Astrocyte of the cerebellum (primary cell): ENCODE measurements at regions not wholly inside any gene's neighbourhood (a gene's known extent, or its start where the extent isn't known, plus 50 kb on each side); places are given as distances from the start of the nearest gene placed in this dataset.

Experiments
- DNase-seq: peaks from one replicate; pipeline ENCODE4 v3.0.0-alpha.2; 2011; ENCODE audit warnings: low read depth
- H3K4me3 ChIP-seq: 2 replicates; pipeline ENCODE4 v1.5.1; 2011; ENCODE audit warnings: mild to moderate bottlenecking, low read depth, low read length, moderate library complexity
- in situ Hi-C: cut with HindIII; loops from 2 replicates; pipeline ENCODE4 v1.10.0; 2017; ENCODE audit warnings: low sequenced_read_pairs
- TF ChIP-seq, protein P1 (sequence below): IDR thresholded peaks from 2 replicates; pipeline ENCODE4 v1.5.1; 2012; ENCODE audit warnings: low read length, low read depth, moderate library complexity, mild to moderate bottlenecking; ENCODE audit errors: missing control alignments

DNA sequence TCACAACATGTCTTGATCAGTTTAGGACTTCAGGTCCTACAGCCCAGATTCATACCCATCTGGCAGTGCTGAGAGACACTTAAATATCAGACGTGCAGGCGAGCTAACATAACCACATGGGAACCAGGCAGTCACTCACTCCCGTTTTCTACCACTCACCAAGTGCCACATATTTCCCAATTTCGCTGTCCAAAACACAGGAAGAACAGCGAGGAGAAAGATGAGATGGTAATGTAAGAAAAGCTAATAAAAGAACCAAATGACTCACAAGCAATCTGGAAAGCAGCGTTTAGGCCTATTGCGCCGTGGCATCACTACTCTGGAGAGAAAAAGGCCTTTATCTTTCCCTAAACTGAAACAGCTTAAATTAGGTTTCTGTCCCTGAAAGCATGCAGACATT lies 647.8 kb upstream of the SLC39A10 start:
- DNase-seq: no peak
- no peak overlapping the region for H3K4me3 ChIP-seq
- TF ChIP-seq, protein P1, sequence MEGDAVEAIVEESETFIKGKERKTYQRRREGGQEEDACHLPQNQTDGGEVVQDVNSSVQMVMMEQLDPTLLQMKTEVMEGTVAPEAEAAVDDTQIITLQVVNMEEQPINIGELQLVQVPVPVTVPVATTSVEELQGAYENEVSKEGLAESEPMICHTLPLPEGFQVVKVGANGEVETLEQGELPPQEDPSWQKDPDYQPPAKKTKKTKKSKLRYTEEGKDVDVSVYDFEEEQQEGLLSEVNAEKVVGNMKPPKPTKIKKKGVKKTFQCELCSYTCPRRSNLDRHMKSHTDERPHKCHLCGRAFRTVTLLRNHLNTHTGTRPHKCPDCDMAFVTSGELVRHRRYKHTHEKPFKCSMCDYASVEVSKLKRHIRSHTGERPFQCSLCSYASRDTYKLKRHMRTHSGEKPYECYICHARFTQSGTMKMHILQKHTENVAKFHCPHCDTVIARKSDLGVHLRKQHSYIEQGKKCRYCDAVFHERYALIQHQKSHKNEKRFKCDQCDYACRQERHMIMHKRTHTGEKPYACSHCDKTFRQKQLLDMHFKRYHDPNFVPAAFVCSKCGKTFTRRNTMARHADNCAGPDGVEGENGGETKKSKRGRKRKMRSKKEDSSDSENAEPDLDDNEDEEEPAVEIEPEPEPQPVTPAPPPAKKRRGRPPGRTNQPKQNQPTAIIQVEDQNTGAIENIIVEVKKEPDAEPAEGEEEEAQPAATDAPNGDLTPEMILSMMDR: no peak
- in situ Hi-C loops: no loop called here

DNA sequence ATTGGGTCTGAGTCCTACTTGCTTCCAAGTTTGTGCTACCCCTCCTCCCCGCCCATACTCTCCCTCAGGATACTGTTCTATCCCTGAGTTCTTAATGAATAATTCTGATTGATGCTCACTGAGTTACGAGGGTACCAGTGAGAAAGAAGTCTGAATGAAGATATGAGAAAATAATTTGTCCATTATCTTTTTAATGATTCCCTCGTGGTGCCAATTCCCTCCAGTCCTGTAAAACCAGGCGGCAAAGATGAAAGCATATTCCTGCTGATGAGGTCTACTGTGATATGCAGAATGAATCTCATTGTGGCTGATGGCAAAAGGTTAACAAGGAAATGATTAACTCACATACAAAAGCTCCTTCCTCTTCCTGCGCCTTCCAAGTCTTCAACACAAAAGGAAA lies 650.2 kb upstream of the SLC39A10 start:
- TF ChIP-seq, protein P1: no peak
- no peak overlapping the region for H3K4me3 ChIP-seq
- DNase-seq: no peak
- in situ Hi-C loops: no loop called here

DNA sequence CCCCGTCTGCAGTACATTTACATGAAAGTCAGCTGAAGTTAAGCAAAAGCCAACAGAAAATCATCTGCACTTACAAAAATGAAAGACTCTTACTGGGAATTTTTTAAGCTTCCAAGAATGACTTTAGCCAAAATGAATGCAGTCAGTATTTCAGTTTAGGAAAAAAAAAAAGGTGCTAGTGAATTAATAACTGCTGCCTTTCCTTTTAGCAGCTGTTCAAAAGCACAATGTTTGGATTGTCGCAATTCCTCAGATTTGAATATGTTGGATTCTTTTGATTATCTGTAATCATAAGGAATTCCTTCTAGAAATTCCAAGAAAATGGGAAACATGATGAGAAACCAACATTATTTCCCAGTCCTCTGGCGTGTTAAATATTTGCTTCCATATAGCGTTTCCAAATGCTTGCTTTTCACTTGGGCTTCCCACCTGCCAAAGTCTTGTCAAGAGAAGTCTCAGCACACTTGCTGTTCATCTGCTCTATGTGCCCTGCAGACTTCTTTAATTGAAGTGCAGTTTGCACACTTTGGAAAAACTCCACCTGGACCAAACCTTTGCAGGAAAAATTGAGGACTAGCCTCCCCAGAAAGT lies 653.0 kb upstream of the SLC39A10 start:
- TF ChIP-seq, protein P1: no peak
- in situ Hi-C loops: no loop called here
- DNase-seq: no peak
- H3K4me3 ChIP-seq: no peak overlapping the region

DNA sequence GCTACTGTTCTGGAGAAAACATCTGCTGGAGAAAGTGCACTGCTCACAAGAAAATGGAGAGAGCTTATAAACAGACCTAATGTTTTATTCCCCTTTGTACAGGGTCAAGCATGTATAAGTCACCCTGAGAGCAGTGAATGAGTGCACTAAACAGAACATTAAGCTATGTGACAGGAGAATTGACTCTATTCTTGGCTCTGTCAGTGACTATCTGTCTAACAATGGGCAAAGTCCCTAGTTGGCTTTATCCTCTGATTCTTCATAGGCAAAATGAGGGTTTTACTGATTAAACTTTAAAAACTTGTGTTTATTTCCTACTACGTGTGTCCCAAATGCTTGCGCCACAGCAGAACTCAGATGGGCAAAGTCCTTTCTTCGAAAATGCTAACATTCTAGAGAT lies 655.1 kb upstream of the SLC39A10 start:
- TF ChIP-seq, protein P1: no peak
- in situ Hi-C loops: no loop called here
- DNase-seq: no peak
- H3K4me3 ChIP-seq: no peak overlapping the region

DNA sequence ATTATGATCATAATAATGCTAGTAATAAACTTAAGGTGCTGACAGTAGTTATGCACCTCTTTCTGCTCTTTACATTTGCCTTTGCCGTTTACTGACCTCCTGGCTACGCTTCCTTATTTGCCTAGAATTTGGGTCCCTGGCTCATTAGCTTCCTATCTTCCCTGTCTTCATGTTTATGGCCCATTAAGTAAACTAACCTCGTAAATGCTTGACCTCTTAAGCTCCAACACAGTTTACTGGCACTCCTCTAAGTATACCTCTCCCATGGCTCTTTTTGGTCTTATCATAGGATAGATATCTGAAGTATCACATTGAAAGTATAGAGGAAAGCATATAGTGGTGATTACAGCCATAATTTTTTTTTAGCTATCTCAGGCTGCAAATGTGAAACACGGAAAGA lies 657.3 kb upstream of the SLC39A10 start:
- in situ Hi-C loops: no loop called here
- DNase-seq: no peak
- TF ChIP-seq, protein P1: no peak
- H3K4me3 ChIP-seq: no peak overlapping the region

DNA sequence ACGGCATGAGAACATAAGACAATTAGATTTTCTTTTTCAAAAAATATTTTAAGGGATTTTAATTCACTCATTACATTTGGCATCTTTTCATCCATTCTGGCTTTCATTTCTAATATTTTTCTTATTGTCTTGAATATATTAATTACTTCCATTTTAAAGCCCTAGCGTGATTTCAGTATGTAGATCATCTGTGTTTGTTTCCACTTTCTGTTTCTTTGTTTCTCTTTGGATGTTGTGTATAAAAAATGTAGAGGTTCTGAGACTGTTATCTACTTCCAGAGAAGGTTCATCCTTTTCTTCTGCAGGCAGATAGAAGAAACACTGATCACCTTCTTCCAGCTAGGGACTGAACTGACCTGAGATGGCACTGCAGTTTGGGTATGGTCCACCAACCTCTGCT lies 664.4 kb upstream of the SLC39A10 start:
- TF ChIP-seq, protein P1: no peak
- H3K4me3 ChIP-seq: no peak overlapping the region
- in situ Hi-C loops: no loop called here
- DNase-seq: no peak
